Peyer's patch (tissue), 4 donors: ENCODE measurements at regions not wholly inside any gene's neighbourhood (a gene's known extent, or its start where the extent isn't known, plus 50 kb on each side); places are given as distances from the start of the nearest gene placed in this dataset.

ENCODE experiments used
- POLR2A ChIP-seq, 2 donors: fragments of 450-650 bp; IDR thresholded peaks; one replicate each; pipeline ENCODE4 v1.5.1; 2017; ENCODE audit warnings: antibody characterized with exemption in 2 of 2, mild to moderate bottlenecking in 2 of 2, moderate library complexity in 2 of 2
- TF ChIP-seq, protein P1 (sequence below), 6 experiments: fragments of 450-650 bp in 4 of 6; fragments of 200-600 bp in 2 of 6; sonication (generic) in 1 of 6; IDR thresholded peaks; one replicate each; pipeline ENCODE4 v1.5.1; 2017 to 2019; ENCODE audit warnings: antibody characterized with exemption in 6 of 6, mild to moderate bottlenecking in 3 of 6, moderate library complexity in 1 of 6

DNA sequence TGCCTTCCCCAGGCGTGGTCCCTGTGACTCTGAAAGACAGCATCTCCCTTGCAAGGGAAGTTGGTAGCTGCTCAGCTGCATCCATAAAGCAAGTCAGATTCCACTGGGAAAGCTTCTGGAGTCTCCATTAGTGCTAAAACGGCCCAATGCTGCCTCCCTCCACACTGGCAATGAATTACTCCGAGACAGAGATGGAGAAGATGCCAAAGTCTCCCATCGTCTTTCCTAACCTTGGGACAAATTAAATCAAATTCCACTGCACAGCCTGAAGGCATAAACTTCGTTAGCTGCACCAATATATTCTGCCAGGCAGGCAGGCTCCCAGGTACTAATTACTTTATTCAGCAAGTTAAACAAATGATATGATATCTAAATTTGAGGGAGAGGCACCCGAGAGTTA, 106.3 kb upstream of the GJB5 start:
- TF ChIP-seq POLR2A (IDR thresholded peaks at IDR 0.05): no peak
- TF ChIP-seq, protein P1, sequence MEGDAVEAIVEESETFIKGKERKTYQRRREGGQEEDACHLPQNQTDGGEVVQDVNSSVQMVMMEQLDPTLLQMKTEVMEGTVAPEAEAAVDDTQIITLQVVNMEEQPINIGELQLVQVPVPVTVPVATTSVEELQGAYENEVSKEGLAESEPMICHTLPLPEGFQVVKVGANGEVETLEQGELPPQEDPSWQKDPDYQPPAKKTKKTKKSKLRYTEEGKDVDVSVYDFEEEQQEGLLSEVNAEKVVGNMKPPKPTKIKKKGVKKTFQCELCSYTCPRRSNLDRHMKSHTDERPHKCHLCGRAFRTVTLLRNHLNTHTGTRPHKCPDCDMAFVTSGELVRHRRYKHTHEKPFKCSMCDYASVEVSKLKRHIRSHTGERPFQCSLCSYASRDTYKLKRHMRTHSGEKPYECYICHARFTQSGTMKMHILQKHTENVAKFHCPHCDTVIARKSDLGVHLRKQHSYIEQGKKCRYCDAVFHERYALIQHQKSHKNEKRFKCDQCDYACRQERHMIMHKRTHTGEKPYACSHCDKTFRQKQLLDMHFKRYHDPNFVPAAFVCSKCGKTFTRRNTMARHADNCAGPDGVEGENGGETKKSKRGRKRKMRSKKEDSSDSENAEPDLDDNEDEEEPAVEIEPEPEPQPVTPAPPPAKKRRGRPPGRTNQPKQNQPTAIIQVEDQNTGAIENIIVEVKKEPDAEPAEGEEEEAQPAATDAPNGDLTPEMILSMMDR (IDR thresholded peaks at IDR 0.05): no peak
